Stimulated activated CD8-positive, alpha-beta memory T cell treated with anti-CD3 and anti-CD28 coated beads, Interleukin-2, amount 100 ng/mL, for 1 hour (primary cell): ENCODE measurements at regions not wholly inside any gene's neighbourhood (a gene's known extent, or its start where the extent isn't known, plus 50 kb on each side); places are given as distances from the start of the nearest gene placed in this dataset.
"Not testable (repeated sequence)": the region's sequence is repeated elsewhere in the genome, so short reads cannot be mapped to it uniquely, and the experiment has no call there.

Experiments used
- DNase-seq, 2 donors: peaks; one replicate each; pipeline ENCODE4 v3.0.0-alpha.2; 2020; ENCODE audit warnings: low read depth in 2 of 2

GRCh38 chr11:38721586-38722315 lies 2123.7 kb upstream of the RAG2 start:
- no peak for DNase-seq

DNA sequence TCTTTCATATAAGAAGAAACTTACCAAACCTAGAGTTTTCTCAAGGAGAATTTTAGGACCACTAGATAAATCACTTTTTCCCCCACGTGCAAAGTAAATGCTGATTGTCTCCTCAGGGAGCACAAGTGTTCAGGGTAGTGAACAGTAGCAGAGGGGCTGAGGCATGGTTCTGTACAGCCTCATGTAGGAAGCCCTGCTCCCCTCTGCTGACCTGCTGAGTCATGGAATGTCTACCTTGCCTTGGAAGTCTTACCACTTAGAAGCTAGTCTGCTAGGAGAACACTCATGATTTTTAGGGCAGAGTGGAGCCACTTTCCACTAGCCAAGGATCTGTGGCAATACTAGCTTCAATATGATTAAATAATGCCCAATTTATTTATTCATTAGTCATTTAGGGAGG lies 2120.6 kb upstream of the RAG2 start:
- DNase-seq, result no peak

- DNase-seq, result no peak
These were observed 2120.0 kb upstream of the RAG2 start for GRCh38 chr11:38718049-38718448.

- no peak for DNase-seq
These were observed 2113.1 kb upstream of the RAG2 start for GRCh38 chr11:38711110-38711509.

DNA sequence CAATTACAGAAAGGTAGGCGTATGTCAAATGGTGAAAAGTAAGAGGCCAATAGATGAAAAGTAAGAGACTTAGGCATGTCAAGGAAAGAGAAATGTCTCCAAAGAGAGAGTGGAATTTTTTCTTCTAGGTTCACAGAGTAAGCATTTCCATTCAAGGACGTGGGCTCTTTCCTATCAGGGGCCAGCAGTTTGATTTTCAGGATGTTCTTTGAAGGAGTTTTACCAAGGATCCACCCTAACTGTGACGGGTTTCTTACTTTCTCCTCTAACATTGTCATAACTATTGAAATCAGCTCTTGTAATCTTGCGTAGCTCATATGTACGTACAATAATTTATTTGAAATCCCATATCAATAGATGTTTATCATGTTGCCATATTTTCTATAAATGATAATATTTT lies 2112.2 kb upstream of the RAG2 start:
- no peak for DNase-seq

DNA sequence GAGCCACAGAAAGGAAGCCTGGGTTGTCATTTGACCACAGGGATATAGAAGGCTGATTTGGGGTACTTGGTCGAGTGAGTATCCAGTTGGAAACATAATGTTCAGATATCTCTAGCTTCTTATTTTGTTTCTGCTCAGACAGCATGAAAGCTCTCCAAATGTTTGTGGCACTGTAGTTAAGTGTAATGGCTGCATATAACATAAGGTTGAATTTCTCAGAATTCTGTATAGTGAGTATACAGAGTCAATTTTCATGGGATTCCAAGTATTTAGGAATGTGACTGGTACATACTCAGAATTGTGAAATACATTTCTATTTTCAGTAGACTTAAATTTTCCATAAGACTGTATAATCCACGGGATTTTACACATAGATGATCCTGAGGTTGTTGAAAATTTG lies 2102.1 kb upstream of the RAG2 start:
- DNase-seq, result no peak

DNA sequence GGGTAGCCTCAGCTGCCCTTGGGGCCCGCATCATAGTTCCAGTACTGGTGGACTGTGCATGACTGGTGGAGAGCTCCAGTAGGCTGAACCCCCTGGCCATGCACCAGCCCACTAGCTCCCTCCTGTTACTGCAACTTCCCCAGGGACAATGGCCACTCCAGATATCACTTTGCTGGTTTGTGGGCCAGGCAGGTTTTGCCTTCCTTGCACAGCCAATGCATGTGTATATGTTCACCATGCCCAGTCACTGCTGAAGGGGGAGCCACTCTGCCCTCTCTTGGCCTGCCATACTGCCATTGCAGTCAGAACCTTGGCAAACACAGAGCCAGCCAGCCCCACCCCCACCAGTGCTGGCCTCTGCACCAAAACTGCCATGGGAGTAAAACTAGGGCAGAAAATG lies 2095.3 kb upstream of the RAG2 start:
- DNase-seq, result no peak

GRCh38 chr11:38690211-38690610 lies 2092.2 kb upstream of the RAG2 start:
- not testable (repeated sequence) for DNase-seq

DNA sequence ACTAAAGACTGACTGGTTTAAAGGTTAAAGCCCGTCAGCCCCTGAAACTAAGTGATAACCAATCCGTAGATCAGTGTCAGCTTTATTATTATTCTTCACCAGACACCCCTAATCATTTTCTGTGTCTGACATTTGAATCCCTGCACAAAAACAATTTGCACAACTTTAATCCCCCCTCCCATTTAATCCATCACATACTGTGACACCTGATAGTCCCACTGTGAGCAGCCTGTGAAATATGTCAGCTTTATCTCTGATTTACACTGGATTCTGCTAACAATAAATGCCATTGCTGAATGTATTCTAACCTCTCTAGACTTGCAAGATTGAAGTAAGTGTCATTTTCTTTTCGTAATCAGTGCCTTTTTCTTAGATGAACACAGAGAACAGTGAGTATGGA lies 2089.0 kb upstream of the RAG2 start:
- no peak for DNase-seq

- no peak for DNase-seq
These were observed 2085.4 kb upstream of the RAG2 start for GRCh38 chr11:38683484-38683883.

DNA sequence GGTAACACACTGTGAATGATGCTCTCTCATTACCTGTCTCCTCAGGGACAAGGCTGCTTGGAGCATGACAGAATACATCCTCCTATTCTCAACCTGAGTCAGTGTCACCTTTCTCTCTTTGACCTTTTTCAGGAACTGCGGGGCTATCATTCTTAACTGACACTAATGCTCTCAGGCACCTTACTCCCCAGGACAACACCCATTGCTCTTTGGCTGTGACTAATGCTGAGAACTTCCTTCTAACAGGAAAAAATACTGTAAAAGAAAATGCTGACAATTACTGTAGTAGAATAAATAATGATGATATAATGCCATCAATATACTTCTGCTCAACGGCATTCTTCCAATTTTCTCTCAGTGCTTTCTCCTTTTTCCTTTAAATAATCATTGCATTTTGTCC lies 2082.7 kb upstream of the RAG2 start:
- DNase-seq, result no peak

- no peak for DNase-seq
These were observed 2082.1 kb upstream of the RAG2 start for GRCh38 chr11:38680166-38680565.

DNA sequence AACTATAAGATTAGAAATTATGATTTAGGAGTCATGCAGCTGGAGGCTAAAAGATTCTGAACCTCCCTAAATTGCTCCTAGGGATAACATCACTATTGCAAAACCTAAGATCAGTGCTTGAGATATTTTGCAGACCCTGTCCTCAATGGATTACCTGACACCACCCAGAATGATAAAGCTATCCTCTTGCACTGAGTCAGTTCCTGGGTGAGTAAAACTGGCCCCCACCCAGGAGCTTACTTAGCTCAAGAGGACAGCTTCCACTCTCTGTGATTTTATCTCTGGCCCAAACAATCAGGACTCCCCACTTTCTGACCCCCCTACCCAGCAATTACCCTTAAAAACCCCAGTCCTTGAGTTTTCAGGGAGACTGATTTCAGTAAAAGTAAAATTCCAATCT lies 2074.4 kb upstream of the RAG2 start:
- DNase-seq, result no peak

DNA sequence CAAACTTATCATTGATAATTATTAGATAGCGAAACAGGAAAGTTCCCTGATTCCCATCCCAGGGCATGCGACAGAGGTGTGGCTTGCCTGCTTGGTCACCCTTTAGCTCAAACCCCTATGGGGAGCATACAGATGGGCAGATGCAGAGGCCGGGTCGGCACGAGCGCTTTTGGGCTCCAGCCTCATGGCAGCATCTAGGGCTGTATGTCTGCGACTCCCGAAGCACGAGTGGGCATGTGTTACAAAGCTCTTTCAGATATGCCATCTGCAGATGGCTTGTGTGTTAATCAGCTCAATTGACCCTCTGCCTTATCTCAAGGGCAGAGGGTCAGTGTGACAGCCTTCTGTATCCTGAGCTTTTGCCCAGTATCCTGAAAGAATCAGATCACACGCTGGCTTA lies 2069.3 kb upstream of the RAG2 start:
- no peak for DNase-seq

- no peak for DNase-seq
These were observed 2050.6 kb upstream of the RAG2 start for GRCh38 chr11:38648604-38649003.

- no peak for DNase-seq
These were observed 2048.3 kb upstream of the RAG2 start for GRCh38 chr11:38646382-38646781.

GRCh38 chr11:38640854-38641253 lies 2042.8 kb upstream of the RAG2 start:
- no peak for DNase-seq

DNA sequence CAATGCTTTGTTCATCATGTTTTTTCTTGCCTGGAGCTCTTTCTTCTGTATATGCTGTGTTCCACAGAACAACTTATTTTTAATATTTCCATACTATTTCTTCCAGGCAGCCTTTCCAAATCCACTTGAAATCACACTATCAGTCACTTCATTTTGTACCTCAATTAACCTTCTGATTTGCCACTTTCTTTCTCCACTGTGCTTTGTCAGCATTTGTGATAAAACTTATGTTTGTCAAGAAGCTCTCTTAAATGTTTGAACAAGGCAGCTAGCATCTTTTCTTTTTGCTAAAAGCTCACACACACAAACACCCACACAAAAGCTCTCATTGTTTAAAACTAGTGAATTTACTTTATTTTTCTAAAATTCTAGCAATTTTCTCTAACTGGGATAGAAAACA lies 2014.7 kb upstream of the RAG2 start:
- no peak for DNase-seq

DNA sequence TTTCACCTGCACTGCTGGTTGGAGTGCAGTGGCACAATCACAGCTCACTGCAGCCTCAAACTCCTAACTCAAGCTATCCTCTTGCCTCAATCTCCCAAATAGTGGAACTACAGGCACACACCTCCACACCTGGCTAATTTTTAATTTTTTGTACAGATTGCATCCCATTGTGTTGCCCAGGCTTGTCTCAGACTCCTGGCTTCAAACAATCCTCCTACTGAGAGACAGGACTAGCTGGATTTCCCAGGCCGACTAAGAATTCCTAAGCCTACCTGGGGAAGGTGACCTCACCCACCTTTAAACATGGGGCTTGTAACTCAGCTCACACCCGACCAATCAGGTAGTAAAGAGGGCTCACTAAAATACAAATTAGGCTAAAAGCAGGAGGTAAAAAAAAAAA lies 2003.3 kb upstream of the RAG2 start:
- not testable (repeated sequence) for DNase-seq

DNA sequence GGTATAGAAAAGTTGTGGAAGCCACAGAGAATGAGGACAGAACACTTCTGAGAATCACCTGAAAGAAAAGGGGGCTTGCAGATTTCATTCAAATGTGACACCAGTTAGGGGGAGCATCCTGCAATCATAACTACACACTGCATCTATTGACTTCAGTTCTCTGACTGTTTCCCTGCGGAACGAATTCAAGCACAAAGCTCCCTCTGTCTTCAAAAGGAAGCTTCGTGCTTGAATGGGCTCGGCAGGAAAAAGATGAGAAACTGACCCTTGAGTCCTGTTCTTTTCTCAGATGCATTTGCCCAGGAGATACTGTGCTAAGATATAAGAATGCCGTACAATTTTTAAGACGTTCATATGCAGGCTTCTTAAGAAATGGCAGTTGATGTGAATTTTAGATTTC lies 2000.4 kb upstream of the RAG2 start:
- DNase-seq, result no peak

DNA sequence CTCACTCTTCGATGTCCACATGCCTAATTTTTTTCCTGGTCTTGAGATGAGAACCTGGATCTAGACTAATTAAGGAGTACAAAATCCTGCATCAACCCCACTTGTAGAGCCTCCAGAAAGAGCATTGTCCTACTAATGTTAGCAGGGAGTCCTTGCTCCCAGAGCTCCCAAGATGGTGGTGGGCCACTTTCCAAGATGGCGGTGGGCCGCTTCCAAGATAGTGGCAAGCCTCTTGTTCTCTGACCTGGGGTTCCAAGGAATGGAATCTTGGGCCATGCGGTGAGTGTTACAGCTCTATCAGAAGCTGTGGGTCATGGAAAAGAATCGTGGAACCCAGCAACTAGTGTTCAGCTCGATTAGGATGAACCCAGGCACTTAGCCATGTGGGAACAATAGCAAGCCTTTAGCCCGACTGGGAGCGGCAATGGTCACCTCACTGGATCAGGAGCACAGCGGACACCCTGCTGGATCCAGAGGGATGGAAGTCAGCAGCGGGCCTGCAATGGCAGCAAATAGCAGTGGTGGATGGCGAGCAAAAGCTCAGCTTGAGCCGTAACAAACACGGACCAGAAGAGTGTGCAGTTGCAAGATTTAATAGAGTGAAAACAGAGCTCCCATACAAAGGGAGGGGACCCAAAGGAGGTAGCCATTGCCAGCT lies 1997.5 kb upstream of the RAG2 start:
- DNase-seq, result not testable (repeated sequence)

- DNase-seq, result no peak
These were observed 1996.9 kb upstream of the RAG2 start for GRCh38 chr11:38594895-38595294.

GRCh38 chr11:38593649-38594048 lies 1995.6 kb upstream of the RAG2 start:
- no peak for DNase-seq

DNA sequence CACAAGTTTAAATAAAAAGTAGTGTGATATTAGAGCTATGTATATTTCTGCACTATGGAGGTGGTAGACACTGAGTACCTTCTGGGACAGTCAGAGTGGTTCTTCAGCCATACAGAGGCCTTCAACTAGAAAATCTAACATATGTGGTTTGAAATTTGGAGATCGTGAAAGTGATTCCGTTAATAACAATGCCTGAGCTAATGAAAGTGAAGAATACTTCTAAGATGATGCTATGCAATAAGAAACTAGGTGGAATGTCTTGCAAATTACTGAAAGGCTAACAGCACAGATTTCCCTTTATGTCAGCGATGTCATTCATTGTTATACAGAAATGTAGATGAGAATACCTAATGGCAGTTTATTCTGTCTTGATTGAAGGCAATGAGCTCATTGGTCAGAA lies 1984.7 kb upstream of the RAG2 start:
- no peak for DNase-seq
